Hepatocyte (in vitro differentiated cells): ENCODE measurements at regions not wholly inside any gene's neighbourhood (a gene's known extent, or its start where the extent isn't known, plus 50 kb on each side); places are given as distances from the start of the nearest gene placed in this dataset.

Experiments
- EZH2 ChIP-seq: fragments of 200-600 bp; sonication (generic); IDR thresholded peaks from 2 replicates; pipeline ENCODE4 v1.6.1; 2016; ENCODE audit warnings: antibody characterized with exemption, mild to moderate bottlenecking, borderline replicate concordance
- TF ChIP-seq, protein P1 (sequence below): fragments of 200-600 bp; sonication (generic); IDR thresholded peaks from 2 replicates; pipeline ENCODE4 v1.5.1; 2016; ENCODE audit warnings: antibody characterized with exemption, mild to moderate bottlenecking; ENCODE audit not compliant: poor library complexity

DNA sequence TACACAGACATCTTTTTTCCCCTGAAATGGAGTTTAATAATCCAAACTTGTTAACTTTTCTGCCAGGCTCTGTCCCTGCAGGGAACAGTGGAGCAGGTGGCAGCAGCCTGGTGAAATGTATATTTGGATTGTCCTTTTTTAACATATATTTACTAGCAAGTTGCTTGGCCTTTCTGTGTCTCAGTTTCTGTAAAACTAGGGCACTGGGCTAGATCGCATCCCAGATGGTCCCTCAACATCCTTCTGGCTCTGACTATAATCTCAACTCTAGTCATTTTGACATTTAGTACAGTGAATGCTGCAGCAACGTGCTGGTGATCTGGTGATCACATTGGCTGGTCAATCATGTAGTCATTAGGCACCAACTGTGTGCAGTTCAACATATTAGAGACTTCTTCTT, 80.4 kb downstream of the LBH start:
- TF ChIP-seq, protein P1, sequence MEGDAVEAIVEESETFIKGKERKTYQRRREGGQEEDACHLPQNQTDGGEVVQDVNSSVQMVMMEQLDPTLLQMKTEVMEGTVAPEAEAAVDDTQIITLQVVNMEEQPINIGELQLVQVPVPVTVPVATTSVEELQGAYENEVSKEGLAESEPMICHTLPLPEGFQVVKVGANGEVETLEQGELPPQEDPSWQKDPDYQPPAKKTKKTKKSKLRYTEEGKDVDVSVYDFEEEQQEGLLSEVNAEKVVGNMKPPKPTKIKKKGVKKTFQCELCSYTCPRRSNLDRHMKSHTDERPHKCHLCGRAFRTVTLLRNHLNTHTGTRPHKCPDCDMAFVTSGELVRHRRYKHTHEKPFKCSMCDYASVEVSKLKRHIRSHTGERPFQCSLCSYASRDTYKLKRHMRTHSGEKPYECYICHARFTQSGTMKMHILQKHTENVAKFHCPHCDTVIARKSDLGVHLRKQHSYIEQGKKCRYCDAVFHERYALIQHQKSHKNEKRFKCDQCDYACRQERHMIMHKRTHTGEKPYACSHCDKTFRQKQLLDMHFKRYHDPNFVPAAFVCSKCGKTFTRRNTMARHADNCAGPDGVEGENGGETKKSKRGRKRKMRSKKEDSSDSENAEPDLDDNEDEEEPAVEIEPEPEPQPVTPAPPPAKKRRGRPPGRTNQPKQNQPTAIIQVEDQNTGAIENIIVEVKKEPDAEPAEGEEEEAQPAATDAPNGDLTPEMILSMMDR = no peak
- TF ChIP-seq EZH2 = no peak
